Astrocyte of the cerebellum (primary cell): ENCODE measurements at regions not wholly inside any gene's neighbourhood (a gene's known extent, or its start where the extent isn't known, plus 50 kb on each side); places are given as distances from the start of the nearest gene placed in this dataset.

Experiments used
- DNase-seq: peaks from one replicate; pipeline ENCODE4 v3.0.0-alpha.2; 2011; ENCODE audit warnings: low read depth
- H3K4me3 ChIP-seq: 2 replicates; pipeline ENCODE4 v1.5.1; 2011; ENCODE audit warnings: mild to moderate bottlenecking, low read depth, low read length, moderate library complexity
- in situ Hi-C: cut with HindIII; loops from 2 replicates; pipeline ENCODE4 v1.10.0; 2017; ENCODE audit warnings: low sequenced_read_pairs
- TF ChIP-seq, protein P1 (sequence below): IDR thresholded peaks from 2 replicates; pipeline ENCODE4 v1.5.1; 2012; ENCODE audit warnings: low read length, low read depth, moderate library complexity, mild to moderate bottlenecking; ENCODE audit errors: missing control alignments

DNA sequence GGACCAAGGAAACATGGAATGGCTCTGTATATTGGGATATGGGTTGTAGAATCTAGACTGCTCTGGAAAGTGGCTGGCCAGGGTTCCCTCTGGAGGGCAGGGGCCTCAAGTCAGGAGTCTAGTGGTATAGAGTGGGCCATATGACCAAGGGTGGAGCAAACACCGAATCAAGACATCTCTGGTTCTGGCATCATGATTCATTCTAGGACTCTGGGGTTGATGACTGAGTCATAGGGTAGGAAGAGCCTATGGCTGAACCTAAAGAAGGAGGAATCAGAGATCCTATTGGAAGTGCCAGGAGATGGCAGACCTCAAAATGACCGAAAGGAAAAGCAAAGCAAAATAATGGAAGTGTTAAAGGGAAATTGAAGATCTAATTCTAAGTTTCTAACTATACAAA lies 356.4 kb upstream of the PRICKLE1 start:
- no peak for DNase-seq
- TF ChIP-seq, protein P1, sequence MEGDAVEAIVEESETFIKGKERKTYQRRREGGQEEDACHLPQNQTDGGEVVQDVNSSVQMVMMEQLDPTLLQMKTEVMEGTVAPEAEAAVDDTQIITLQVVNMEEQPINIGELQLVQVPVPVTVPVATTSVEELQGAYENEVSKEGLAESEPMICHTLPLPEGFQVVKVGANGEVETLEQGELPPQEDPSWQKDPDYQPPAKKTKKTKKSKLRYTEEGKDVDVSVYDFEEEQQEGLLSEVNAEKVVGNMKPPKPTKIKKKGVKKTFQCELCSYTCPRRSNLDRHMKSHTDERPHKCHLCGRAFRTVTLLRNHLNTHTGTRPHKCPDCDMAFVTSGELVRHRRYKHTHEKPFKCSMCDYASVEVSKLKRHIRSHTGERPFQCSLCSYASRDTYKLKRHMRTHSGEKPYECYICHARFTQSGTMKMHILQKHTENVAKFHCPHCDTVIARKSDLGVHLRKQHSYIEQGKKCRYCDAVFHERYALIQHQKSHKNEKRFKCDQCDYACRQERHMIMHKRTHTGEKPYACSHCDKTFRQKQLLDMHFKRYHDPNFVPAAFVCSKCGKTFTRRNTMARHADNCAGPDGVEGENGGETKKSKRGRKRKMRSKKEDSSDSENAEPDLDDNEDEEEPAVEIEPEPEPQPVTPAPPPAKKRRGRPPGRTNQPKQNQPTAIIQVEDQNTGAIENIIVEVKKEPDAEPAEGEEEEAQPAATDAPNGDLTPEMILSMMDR = no peak
- no peak overlapping the region for H3K4me3 ChIP-seq
- in situ Hi-C loops = no loop called here

GRCh38 chr12:42944516-42944915 lies 355.0 kb upstream of the PRICKLE1 start:
- no peak overlapping the region for H3K4me3 ChIP-seq
- TF ChIP-seq, protein P1 = no peak
- in situ Hi-C loops = no loop called here
- DNase-seq = no peak

DNA sequence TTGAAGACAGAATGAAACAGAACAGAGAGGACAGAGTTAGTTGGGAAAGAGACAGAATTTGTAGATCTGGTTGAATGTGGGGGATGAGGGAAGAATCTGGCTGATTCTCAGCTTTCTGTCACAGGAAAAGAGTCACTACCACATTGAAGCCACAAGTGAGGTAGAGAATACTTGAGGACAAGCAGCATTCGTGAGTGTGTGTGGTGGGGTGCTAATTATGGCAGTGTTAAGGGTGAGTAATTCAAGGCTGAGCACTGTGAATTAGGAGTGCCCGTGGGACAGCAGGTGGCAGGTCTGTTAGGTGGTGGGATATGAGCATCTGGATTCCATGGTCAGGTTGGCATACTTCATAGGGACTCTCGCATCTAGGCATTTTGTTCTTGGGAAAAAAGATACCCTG lies 347.4 kb upstream of the PRICKLE1 start:
- TF ChIP-seq, protein P1 = no peak
- H3K4me3 ChIP-seq = no peak overlapping the region
- in situ Hi-C loops = no loop called here
- DNase-seq = no peak

DNA sequence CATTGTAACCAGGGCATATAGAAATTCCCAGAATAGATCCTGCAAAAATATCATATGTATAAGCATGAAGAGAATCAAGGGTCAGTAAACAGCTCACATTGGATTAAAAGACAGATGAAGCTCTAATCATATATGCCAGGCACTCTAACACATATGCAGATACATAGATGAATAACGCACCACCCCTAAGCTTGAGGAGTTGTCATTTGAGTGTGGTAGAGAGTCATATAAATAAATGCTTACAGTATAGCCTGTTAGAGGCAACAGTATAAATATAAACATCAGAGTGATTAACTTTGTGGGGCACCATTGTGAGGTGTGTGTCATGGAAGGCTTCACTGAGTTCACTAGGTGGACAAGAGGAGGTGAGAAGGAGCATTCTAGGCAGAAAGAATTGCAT lies 346.7 kb upstream of the PRICKLE1 start:
- TF ChIP-seq, protein P1 = no peak
- no peak overlapping the region for H3K4me3 ChIP-seq
- in situ Hi-C loops = no loop called here
- DNase-seq = no peak

DNA sequence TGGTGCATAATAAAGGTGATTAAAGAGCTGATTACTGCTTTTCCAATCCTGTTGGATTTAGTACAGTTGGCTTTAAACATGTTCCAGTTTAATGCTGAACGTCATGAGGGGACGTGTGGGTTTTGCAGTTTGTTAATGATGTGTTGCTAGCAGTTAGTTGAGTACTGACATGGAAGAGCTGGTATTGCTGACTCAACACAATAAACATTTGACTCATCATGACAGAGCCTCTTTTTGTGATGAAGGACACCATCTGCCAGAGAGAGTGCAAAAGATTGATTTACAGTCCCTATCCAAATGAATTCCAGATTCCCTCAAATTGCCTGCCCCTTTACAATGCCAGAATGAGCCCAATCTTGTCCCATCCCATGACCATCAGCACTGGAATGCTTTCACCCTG lies 346.2 kb upstream of the PRICKLE1 start:
- TF ChIP-seq, protein P1 = no peak
- in situ Hi-C loops = no loop called here
- H3K4me3 ChIP-seq = no peak overlapping the region
- no peak for DNase-seq

GRCh38 chr12:42935090-42935489 lies 345.5 kb upstream of the PRICKLE1 start:
- DNase-seq = no peak
- TF ChIP-seq, protein P1 = no peak
- H3K4me3 ChIP-seq = no peak overlapping the region
- in situ Hi-C loops = no loop called here
